Mesendoderm (in vitro differentiated cells): ENCODE measurements at regions not wholly inside any gene's neighbourhood (a gene's known extent, or its start where the extent isn't known, plus 50 kb on each side); places are given as distances from the start of the nearest gene placed in this dataset.
A peak's percentile ranks its signal among the peaks of the same experiment; 100 is the strongest.

Experiments used
- DNase-seq: peaks from one replicate; pipeline ENCODE4 v3.0.0; 2013
- H2AK5ac ChIP-seq: 2 replicates; pipeline ENCODE4 v1.6.1; 2013; ENCODE audit warnings: low read length, inconsistent platforms
- H2BK120ac ChIP-seq: 2 replicates; pipeline ENCODE4 v1.6.1; 2013; ENCODE audit warnings: low read depth, mild to moderate bottlenecking, low read length, moderate library complexity, mixed read lengths
- H2BK15ac ChIP-seq: replicated peaks from 2 replicates; pipeline ENCODE4 v1.6.1; 2013; ENCODE audit warnings: low read depth, mild to moderate bottlenecking, moderate library complexity
- H2BK5ac ChIP-seq: 2 replicates; pipeline ENCODE4 v1.6.1; 2013; ENCODE audit warnings: low read length, inconsistent platforms
- H3K18ac ChIP-seq: 2 replicates; pipeline ENCODE4 v1.6.1; 2013; ENCODE audit warnings: mild to moderate bottlenecking, low read length, mixed read lengths
- H3K23ac ChIP-seq: one replicate; pipeline ENCODE4 v1.6.1; 2013; ENCODE audit warnings: low read length
- H3K27ac ChIP-seq: 2 replicates; pipeline ENCODE4 v1.5.1; 2013; ENCODE audit warnings: low read depth, mild to moderate bottlenecking, inconsistent platforms, low read length, moderate library complexity
- H3K27me3 ChIP-seq: 2 replicates; pipeline ENCODE4 v1.6.1; 2013; ENCODE audit warnings: low read length, control low read depth, mild to moderate bottlenecking, inconsistent platforms; ENCODE audit not compliant: insufficient read depth, poor library complexity
- H3K36me3 ChIP-seq: 2 replicates; pipeline ENCODE4 v1.6.1; 2013; ENCODE audit warnings: low read length, inconsistent platforms; ENCODE audit not compliant: control insufficient read depth, insufficient read depth
- H3K4ac ChIP-seq: one replicate; pipeline ENCODE4 v1.6.1; 2013; ENCODE audit warnings: low read depth, mild to moderate bottlenecking, low read length, moderate library complexity
- H3K4me1 ChIP-seq: 2 replicates; pipeline ENCODE4 v1.6.1; 2013; ENCODE audit warnings: low read depth, low read length, inconsistent platforms; ENCODE audit not compliant: control insufficient read depth
- H3K4me2 ChIP-seq: 2 replicates; pipeline ENCODE4 v1.6.1; 2013; ENCODE audit warnings: low read length
- H3K4me3 ChIP-seq: 2 replicates; pipeline ENCODE4 v1.5.1; 2013; ENCODE audit warnings: mild to moderate bottlenecking, low read length
- H3K56ac ChIP-seq: one replicate; pipeline ENCODE4 v1.6.1; 2013; ENCODE audit warnings: low read length
- H3K79me1 ChIP-seq: 2 replicates; pipeline ENCODE4 v1.6.1; 2013; ENCODE audit warnings: low read length, inconsistent platforms
- H3K79me2 ChIP-seq: 2 replicates; pipeline ENCODE4 v1.6.1; 2013; ENCODE audit warnings: mild to moderate bottlenecking, low read length; ENCODE audit not compliant: control insufficient read depth, insufficient read depth
- H3K9ac ChIP-seq: 2 replicates; pipeline ENCODE4 v1.6.1; 2013; ENCODE audit warnings: low read length, inconsistent platforms
- H4K5ac ChIP-seq: one replicate; pipeline ENCODE4 v1.6.1; 2013; ENCODE audit warnings: low read length
- H4K8ac ChIP-seq: one replicate; pipeline ENCODE4 v1.6.1; 2013; ENCODE audit warnings: low read depth, mild to moderate bottlenecking, control low read depth, low read length, moderate library complexity
- WGBS: extraction: QIAGEN DNeasy Blood & Tissue Kit; methylation state at CpG from one replicate; pipeline ENCODE4 v1.1.7; 2013; ENCODE audit warnings: low lambda C conversion rate, missing lambda C conversion rate; ENCODE audit not compliant: insufficient coverage; ENCODE audit errors: extremely low coverage; 5-methylcytosine and 5-hydroxymethylcytosine counted together

GRCh38 chr11:70736937-70737640 lies 338.8 kb downstream of the CTTN start:
- Histone ChIP-seq H3K79me1 (no peaks in the 10 kb centered on the region), H3K36me3 (no peaks in the 10 kb centered on the region), H3K4me2 (no peak overlapping the region), H2BK120ac (no peak overlapping the region), H4K8ac (no peak overlapping the region), H4K5ac (no peak overlapping the region), H3K79me2 (no peaks in the 10 kb centered on the region), H2BK15ac (no peak overlapping the region), H3K56ac (no peak overlapping the region), H3K18ac (no peak overlapping the region), H3K4me3 (no peak overlapping the region), H2BK5ac (no peak overlapping the region), H2AK5ac (no peak overlapping the region), H3K4me1 (peaks cover 4% of the 10 kb centered on the region), H3K4ac (no peak overlapping the region), H3K9ac (no peak overlapping the region), H3K27ac (no peak overlapping the region), H3K23ac (no peak overlapping the region), H3K27me3 (no peaks in the 10 kb centered on the region)
- no peak for DNase-seq
- no CpG with 5 or more reads among the region's 17 CpGs for WGBS

GRCh38 chr11:70737816-70738630 lies 339.7 kb downstream of the CTTN start:
- WGBS = no CpG with 5 or more reads among the region's 31 CpGs
- H3K23ac ChIP-seq = no peak overlapping the region
- H3K56ac ChIP-seq = no peak overlapping the region
- H3K79me2 ChIP-seq = no peaks in the 10 kb centered on the region
- no peaks in the 10 kb centered on the region for H3K36me3 ChIP-seq
- H4K5ac ChIP-seq = no peak overlapping the region
- no peak overlapping the region for H2AK5ac ChIP-seq
- no peaks in the 10 kb centered on the region for H3K79me1 ChIP-seq
- no peak overlapping the region for H3K9ac ChIP-seq
- H2BK120ac ChIP-seq = no peak overlapping the region
- no peak overlapping the region for H3K4me3 ChIP-seq
- no peak overlapping the region for H3K4me2 ChIP-seq
- H3K27me3 ChIP-seq = no peaks in the 10 kb centered on the region
- H3K4ac ChIP-seq = no peak overlapping the region
- H3K27ac ChIP-seq = no peak overlapping the region
- H2BK15ac ChIP-seq = no peak overlapping the region
- no peak overlapping the region for H3K18ac ChIP-seq
- no peak for DNase-seq
- no peak overlapping the region for H4K8ac ChIP-seq
- peaks cover 11% of the 10 kb centered on the region for H3K4me1 ChIP-seq
- no peak overlapping the region for H2BK5ac ChIP-seq

GRCh38 chr11:70738661-70739060 lies 340.3 kb downstream of the CTTN start:
- H3K56ac ChIP-seq = no peak overlapping the region
- no peak overlapping the region for H4K5ac ChIP-seq
- H4K8ac ChIP-seq = no peak overlapping the region
- WGBS = no CpG with 5 or more reads among the region's 12 CpGs
- no peak overlapping the region for H3K18ac ChIP-seq
- H3K36me3 ChIP-seq = no peaks in the 10 kb centered on the region
- H3K9ac ChIP-seq = no peak overlapping the region
- no peak overlapping the region for H2BK15ac ChIP-seq
- no peak overlapping the region for H3K4me3 ChIP-seq
- H2BK5ac ChIP-seq = no peak overlapping the region
- no peak overlapping the region for H3K23ac ChIP-seq
- H3K79me1 ChIP-seq = no peaks in the 10 kb centered on the region
- H3K4me2 ChIP-seq = no peak overlapping the region
- H2AK5ac ChIP-seq = no peak overlapping the region
- H3K4me1 ChIP-seq = peaks cover 13% of the 10 kb centered on the region
- H2BK120ac ChIP-seq = no peak overlapping the region
- H3K27ac ChIP-seq = no peak overlapping the region
- DNase-seq = no peak
- no peaks in the 10 kb centered on the region for H3K79me2 ChIP-seq
- H3K4ac ChIP-seq = no peak overlapping the region
- no peaks in the 10 kb centered on the region for H3K27me3 ChIP-seq

- H3K23ac ChIP-seq = no peak overlapping the region
- no peak overlapping the region for H3K4ac ChIP-seq
- H3K27ac ChIP-seq = no peak overlapping the region
- DNase-seq = no peak
- no peak overlapping the region for H2BK5ac ChIP-seq
- H2BK120ac ChIP-seq = no peak overlapping the region
- no peak overlapping the region for H2AK5ac ChIP-seq
- no peaks in the 10 kb centered on the region for H3K36me3 ChIP-seq
- H3K4me3 ChIP-seq = no peak overlapping the region
- no peaks in the 10 kb centered on the region for H3K79me2 ChIP-seq
- no peak overlapping the region for H3K56ac ChIP-seq
- H3K27me3 ChIP-seq = no peaks in the 10 kb centered on the region
- no peak overlapping the region for H2BK15ac ChIP-seq
- H3K4me1 ChIP-seq = peaks cover 13% of the 10 kb centered on the region
- WGBS = no CpG with 5 or more reads among the region's 8 CpGs
- no peak overlapping the region for H3K18ac ChIP-seq
- no peak overlapping the region for H3K9ac ChIP-seq
- H3K79me1 ChIP-seq = no peaks in the 10 kb centered on the region
- no peak overlapping the region for H4K8ac ChIP-seq
- H4K5ac ChIP-seq = no peak overlapping the region
- no peak overlapping the region for H3K4me2 ChIP-seq
Measured at GRCh38 chr11:70739091-70739490, 340.8 kb downstream of the CTTN start.

GRCh38 chr11:70739811-70740487 lies 341.6 kb downstream of the CTTN start:
- Histone ChIP-seq H3K4ac (no peak overlapping the region), H3K27me3 (no peaks in the 10 kb centered on the region), H2BK15ac (no peak overlapping the region), H4K8ac (no peak overlapping the region), H3K18ac (no peak overlapping the region), H4K5ac (no peak overlapping the region), H3K23ac (no peak overlapping the region), H3K36me3 (no peaks in the 10 kb centered on the region), H2AK5ac (no peak overlapping the region), H2BK120ac (no peak overlapping the region), H3K27ac (no peak overlapping the region), H3K9ac (no peak overlapping the region), H2BK5ac (no peak overlapping the region), H3K4me2 (no peak overlapping the region), H3K56ac (no peak overlapping the region), H3K4me1 (peaks cover 13% of the 10 kb centered on the region), H3K79me1 (no peaks in the 10 kb centered on the region), H3K79me2 (no peaks in the 10 kb centered on the region), H3K4me3 (no peak overlapping the region)
- no CpG with 5 or more reads among the region's 20 CpGs for WGBS
- peak; percentile 26 for DNase-seq
